ENCODE measurements at regions not wholly inside any gene's neighbourhood (a gene's known extent, or its start where the extent isn't known, plus 50 kb on each side); places are given as distances from the start of the nearest gene placed in this dataset.

- no peaks in the 10 kb centered on the region for H4K20me1 ChIP-seq (ENCODE audit: low read depth)
- no peak overlapping the region for H3K9ac ChIP-seq
- no peaks in the 10 kb centered on the region for H3K36me3 ChIP-seq
- no peaks in the 10 kb centered on the region for H3K9me3 ChIP-seq (ENCODE audit: low read depth)
- H3K4me2 ChIP-seq: no peak overlapping the region
- TF ChIP-seq CTCF (IDR thresholded peaks at IDR 0.05): no peak
- TF ChIP-seq EZH2phosphoT487 (IDR thresholded peaks at IDR 0.05): no peak
- TF ChIP-seq EZH2 (IDR thresholded peaks at IDR 0.05): no peak
- H3K79me2 ChIP-seq (ENCODE audit: low read depth): no peaks in the 10 kb centered on the region
- no peaks in the 10 kb centered on the region for H3F3A ChIP-seq (ENCODE audit: low read depth)
- H3K36me3 Mint-ChIP-seq: peaks cover 3% of the 10 kb centered on the region
- H3K27ac ChIP-seq: no peak overlapping the region
- DNase-seq (ENCODE audit: low spot score): no peak
- H3K9me3 Mint-ChIP-seq: peaks cover 3% of the 10 kb centered on the region
- H3K27me3 Mint-ChIP-seq (ENCODE audit: insufficient read depth, low read depth): peaks cover 2% of the 10 kb centered on the region
- H2AFZ ChIP-seq (replicated peaks): no peak overlapping the region
- no peak overlapping the region for H3K4me3 ChIP-seq
- no peaks in the 10 kb centered on the region for H3K27me3 ChIP-seq
- no peak overlapping the region for H3K4me3 Mint-ChIP-seq
- no peaks in the 10 kb centered on the region for H3K4me1 ChIP-seq
- H3K4me1 Mint-ChIP-seq: peaks cover 11% of the 10 kb centered on the region
- H3K27ac Mint-ChIP-seq: no peak overlapping the region
Observed at GRCh38 chrX:10859353-10859752, 239.0 kb upstream of the MID1 start.

- TF ChIP-seq EZH2phosphoT487 (IDR thresholded peaks at IDR 0.05) (no peak), CTCF (IDR thresholded peaks at IDR 0.05) (no peak), EZH2 (IDR thresholded peaks at IDR 0.05) (no peak)
Observed at GRCh38 chrX:10875995-10876394, 235.1 kb upstream of the HCCS start.

GRCh38 chrX:10882484-10882883 is 228.6 kb upstream of the HCCS start:
- no peak for DNase-seq (ENCODE audit: low spot score)
- peaks cover 3% of the 10 kb centered on the region for H3K4me1 ChIP-seq
- H3K4me3 ChIP-seq: no peak overlapping the region
- H3K9ac ChIP-seq: no peak overlapping the region
- H3K9me3 ChIP-seq (ENCODE audit: low read depth): peaks cover 6% of the 10 kb centered on the region
- no peak overlapping the region for H3K27ac Mint-ChIP-seq
- H3K27me3 ChIP-seq: no peaks in the 10 kb centered on the region
- peaks cover 2% of the 10 kb centered on the region for H3K9me3 Mint-ChIP-seq
- no peaks in the 10 kb centered on the region for H3K36me3 ChIP-seq
- no peak overlapping the region for H3K4me3 Mint-ChIP-seq
- H3F3A ChIP-seq (ENCODE audit: low read depth): no peaks in the 10 kb centered on the region
- H4K20me1 ChIP-seq (ENCODE audit: low read depth): no peaks in the 10 kb centered on the region
- H3K79me2 ChIP-seq (ENCODE audit: low read depth): no peaks in the 10 kb centered on the region
- no peaks in the 10 kb centered on the region for H3K36me3 Mint-ChIP-seq
- H3K4me2 ChIP-seq: no peak overlapping the region
- peaks cover 11% of the 10 kb centered on the region for H3K4me1 Mint-ChIP-seq
- H2AFZ ChIP-seq (replicated peaks): no peak overlapping the region
- H3K27ac ChIP-seq: no peak overlapping the region
- TF ChIP-seq EZH2phosphoT487 (IDR thresholded peaks at IDR 0.05) (no peak), CTCF (IDR thresholded peaks at IDR 0.05) (no peak), EZH2 (IDR thresholded peaks at IDR 0.05) (no peak)
- H3K27me3 Mint-ChIP-seq (ENCODE audit: insufficient read depth, low read depth): peaks cover 4% of the 10 kb centered on the region

More at GRCh38 chrX:10875995-10876394, 235.1 kb upstream of the HCCS start:
- Histone ChIP-seq H3K4me3 (no peak overlapping the region), H3K9me3 (ENCODE audit: low read depth) (peaks cover 6% of the 10 kb centered on the region), H3K27me3 (no peaks in the 10 kb centered on the region), H3K79me2 (ENCODE audit: low read depth) (no peaks in the 10 kb centered on the region), H3K9ac (no peak overlapping the region), H3F3A (ENCODE audit: low read depth) (no peaks in the 10 kb centered on the region), H3K27ac (no peak overlapping the region), H2AFZ (replicated peaks) (no peak overlapping the region), H3K4me1 (no peaks in the 10 kb centered on the region), H3K4me2 (no peak overlapping the region), H4K20me1 (ENCODE audit: low read depth) (no peaks in the 10 kb centered on the region), H3K36me3 (no peaks in the 10 kb centered on the region)
- no peaks in the 10 kb centered on the region for H3K36me3 Mint-ChIP-seq
- H3K9me3 Mint-ChIP-seq: peaks cover 20% of the 10 kb centered on the region
- peaks cover 4% of the 10 kb centered on the region for H3K27me3 Mint-ChIP-seq (ENCODE audit: insufficient read depth, low read depth)
- no peak for DNase-seq (ENCODE audit: low spot score)
- no peaks in the 10 kb centered on the region for H3K4me1 Mint-ChIP-seq
- H3K4me3 Mint-ChIP-seq: no peak overlapping the region
- no peak overlapping the region for H3K27ac Mint-ChIP-seq

Measured in neural progenitor cell (in vitro differentiated cells).